ENCODE measurements at regions not wholly inside any gene's neighbourhood (a gene's known extent, or its start where the extent isn't known, plus 50 kb on each side); places are given as distances from the start of the nearest gene placed in this dataset.
"Not testable (repeated sequence)": the region's sequence is repeated elsewhere in the genome, so short reads cannot be mapped to it uniquely, and the experiment has no call there.

GRCh38 chr1:219839595-219839994, 88.8 kb downstream of the SLC30A10 start:
- TF ChIP-seq CTCF (optimal IDR thresholded peaks at IDR 0.05 in 1 of 3, IDR thresholded peaks at IDR 0.05 in 1 of 3, conservative IDR thresholded peaks at IDR 0.05 in 1 of 3; ENCODE audit: extremely low read depth in 1 of 3, insufficient read depth in 2 of 3, low read length in 3 of 3); EZH2 (IDR thresholded peaks at IDR 0.05; ENCODE audit: low read length): not testable (repeated sequence)
